Activated T-cell treated with anti-CD3 and anti-CD28 coated beads, Interleukin-2, amount 50 U/mL, for 72 hours (primary cell): ENCODE measurements at regions not wholly inside any gene's neighbourhood (a gene's known extent, or its start where the extent isn't known, plus 50 kb on each side); places are given as distances from the start of the nearest gene placed in this dataset.

Experiments
- ATAC-seq, 2 donors: fragments of 150-1000 bp; cut with Tn5 transposase; replicated peaks in 1 of 2; 2 replicates each; pipeline ENCODE4 v1.10.0; 2021; ENCODE audit warnings: moderate library complexity in 2 of 2, mild to moderate bottlenecking in 1 of 2
- DNase-seq, 2 donors: peaks; one replicate each; pipeline ENCODE4 v3.0.0; 2021 to 2022; ENCODE audit warnings: mixed read lengths in 1 of 2
- H3K27ac Mint-ChIP-seq: one replicate; pipeline ENCODE4 v1.8.0; 2022; ENCODE audit warnings: mild to moderate bottlenecking, moderate library complexity, mixed read lengths
- H3K27me3 Mint-ChIP-seq: one replicate; pipeline ENCODE4 v1.8.0; 2022; ENCODE audit warnings: low read depth, mixed read lengths
- H3K36me3 Mint-ChIP-seq, 2 donors: one replicate each; pipeline ENCODE4 v1.8.0; 2022; ENCODE audit warnings: mixed read lengths in 2 of 2, mild to moderate bottlenecking in 1 of 2; ENCODE audit not compliant: insufficient read depth in 2 of 2
- H3K4me1 Mint-ChIP-seq: one replicate; pipeline ENCODE4 v1.8.0; 2022; ENCODE audit warnings: low read depth, mixed read lengths
- H3K4me3 Mint-ChIP-seq, 2 donors: one replicate each; pipeline ENCODE4 v1.8.0; 2022; ENCODE audit warnings: mild to moderate bottlenecking in 2 of 2, mixed read lengths in 2 of 2, moderate library complexity in 2 of 2
- H3K9me3 Mint-ChIP-seq, 2 donors: one replicate each; pipeline ENCODE4 v1.8.0; 2022; ENCODE audit warnings: mixed read lengths in 2 of 2

- ATAC-seq (no peak), DNase-seq (no peak)
- Mint-ChIP-seq H3K9me3 (no peaks in the 10 kb centered on the region), H3K27me3 (peaks cover 10% of the 10 kb centered on the region), H3K4me1 (no peaks in the 10 kb centered on the region), H3K4me3 (no peak overlapping the region), H3K27ac (no peak overlapping the region), H3K36me3 (no peaks in the 10 kb centered on the region)
These were observed 61.2 kb upstream of the TRABD2B start for GRCh38 chr1:48058135-48059025.

GRCh38 chr1:48057249-48057648, 60.1 kb upstream of the TRABD2B start:
- H3K4me3 Mint-ChIP-seq = no peak overlapping the region
- no peaks in the 10 kb centered on the region for H3K36me3 Mint-ChIP-seq
- H3K9me3 Mint-ChIP-seq = no peaks in the 10 kb centered on the region
- DNase-seq (no peak), ATAC-seq (no peak)
- H3K4me1 Mint-ChIP-seq = no peaks in the 10 kb centered on the region
- peaks cover 10% of the 10 kb centered on the region for H3K27me3 Mint-ChIP-seq
- no peak overlapping the region for H3K27ac Mint-ChIP-seq

GRCh38 chr1:48055876-48056764, 58.9 kb upstream of the TRABD2B start:
- no peak overlapping the region for H3K27ac Mint-ChIP-seq
- DNase-seq (no peak), ATAC-seq (no peak)
- no peaks in the 10 kb centered on the region for H3K4me1 Mint-ChIP-seq
- no peaks in the 10 kb centered on the region for H3K36me3 Mint-ChIP-seq
- H3K4me3 Mint-ChIP-seq = no peak overlapping the region
- H3K9me3 Mint-ChIP-seq = no peaks in the 10 kb centered on the region
- H3K27me3 Mint-ChIP-seq = peaks cover 10% of the 10 kb centered on the region

GRCh38 chr1:48054232-48054631, 57.0 kb upstream of the TRABD2B start:
- no peaks in the 10 kb centered on the region for H3K4me1 Mint-ChIP-seq
- H3K9me3 Mint-ChIP-seq = no peaks in the 10 kb centered on the region
- peaks cover 17% of the 10 kb centered on the region for H3K27me3 Mint-ChIP-seq
- H3K27ac Mint-ChIP-seq = no peak overlapping the region
- DNase-seq (no peak), ATAC-seq (no peak)
- H3K36me3 Mint-ChIP-seq = no peaks in the 10 kb centered on the region
- H3K4me3 Mint-ChIP-seq = no peak overlapping the region

GRCh38 chr1:48052923-48053291, 55.7 kb upstream of the TRABD2B start:
- Mint-ChIP-seq H3K36me3 (no peaks in the 10 kb centered on the region), H3K4me3 (no peak overlapping the region), H3K27me3 (peaks cover 17% of the 10 kb centered on the region), H3K9me3 (no peaks in the 10 kb centered on the region), H3K4me1 (no peaks in the 10 kb centered on the region), H3K27ac (no peak overlapping the region)
- ATAC-seq = no peak
- no peak for DNase-seq

GRCh38 chr1:48051466-48052126, 54.4 kb upstream of the TRABD2B start:
- no peak for ATAC-seq
- no peaks in the 10 kb centered on the region for H3K36me3 Mint-ChIP-seq
- H3K4me1 Mint-ChIP-seq = no peaks in the 10 kb centered on the region
- no peak overlapping the region for H3K27ac Mint-ChIP-seq
- no peak for DNase-seq
- peaks cover 23% of the 10 kb centered on the region for H3K27me3 Mint-ChIP-seq
- no peak overlapping the region for H3K4me3 Mint-ChIP-seq
- no peaks in the 10 kb centered on the region for H3K9me3 Mint-ChIP-seq

- Mint-ChIP-seq H3K9me3 (no peaks in the 10 kb centered on the region), H3K27me3 (peaks cover 17% of the 10 kb centered on the region), H3K4me3 (no peak overlapping the region), H3K4me1 (no peaks in the 10 kb centered on the region), H3K36me3 (no peaks in the 10 kb centered on the region), H3K27ac (no peak overlapping the region)
- DNase-seq = no peak
- ATAC-seq = no peak
These were observed 52.8 kb upstream of the TRABD2B start for GRCh38 chr1:48049823-48050535.

- H3K4me3 Mint-ChIP-seq = no peak overlapping the region
- ATAC-seq (no peak), DNase-seq (no peak)
- H3K36me3 Mint-ChIP-seq = no peaks in the 10 kb centered on the region
- H3K27ac Mint-ChIP-seq = no peak overlapping the region
- no peaks in the 10 kb centered on the region for H3K4me1 Mint-ChIP-seq
- H3K27me3 Mint-ChIP-seq = peaks cover 17% of the 10 kb centered on the region
- no peaks in the 10 kb centered on the region for H3K9me3 Mint-ChIP-seq
These were observed 51.8 kb upstream of the TRABD2B start for GRCh38 chr1:48048980-48049379.

- Mint-ChIP-seq H3K27ac (no peak overlapping the region), H3K9me3 (no peaks in the 10 kb centered on the region), H3K27me3 (peaks cover 13% of the 10 kb centered on the region), H3K36me3 (no peaks in the 10 kb centered on the region), H3K4me1 (no peaks in the 10 kb centered on the region), H3K4me3 (no peak overlapping the region)
- ATAC-seq = no peak
- no peak for DNase-seq
These were observed 50.9 kb upstream of the TRABD2B start for GRCh38 chr1:48048064-48048463.

- ATAC-seq = no peak
- peaks cover 13% of the 10 kb centered on the region for H3K27me3 Mint-ChIP-seq
- no peak for DNase-seq
- no peaks in the 10 kb centered on the region for H3K36me3 Mint-ChIP-seq
- no peaks in the 10 kb centered on the region for H3K4me1 Mint-ChIP-seq
- H3K9me3 Mint-ChIP-seq = no peaks in the 10 kb centered on the region
- no peak overlapping the region for H3K4me3 Mint-ChIP-seq
- H3K27ac Mint-ChIP-seq = no peak overlapping the region
These were observed 49.9 kb upstream of the TRABD2B start for GRCh38 chr1:48047116-48047515.
